Mucosa of stomach (tissue), 1 donor: ENCODE measurements at regions not wholly inside any gene's neighbourhood (a gene's known extent, or its start where the extent isn't known, plus 50 kb on each side); places are given as distances from the start of the nearest gene placed in this dataset.

Source experiments
- H3K27me3 ChIP-seq: one replicate; pipeline ENCODE4 v1.7.0; 2013; ENCODE audit warnings: mild to moderate bottlenecking, low read length; ENCODE audit not compliant: control insufficient read depth, insufficient read depth
- H3K36me3 ChIP-seq: one replicate; pipeline ENCODE4 v1.7.0; 2013; ENCODE audit warnings: low read length; ENCODE audit not compliant: control insufficient read depth, insufficient read depth
- H3K4me1 ChIP-seq: one replicate; pipeline ENCODE4 v1.7.0; 2013; ENCODE audit warnings: mild to moderate bottlenecking, low read length; ENCODE audit not compliant: control insufficient read depth, insufficient read depth
- H3K4me3 ChIP-seq: one replicate; pipeline ENCODE4 v1.7.0; 2013; ENCODE audit warnings: low read length
- H3K9ac ChIP-seq: one replicate; pipeline ENCODE4 v1.7.0; 2013; ENCODE audit warnings: mild to moderate bottlenecking, low read length, moderate library complexity
- H3K9me3 ChIP-seq: one replicate; pipeline ENCODE4 v1.7.0; 2013; ENCODE audit warnings: mild to moderate bottlenecking, low read length, moderate library complexity; ENCODE audit not compliant: control insufficient read depth
- donor health status: Pancreatic carcinoma.

DNA sequence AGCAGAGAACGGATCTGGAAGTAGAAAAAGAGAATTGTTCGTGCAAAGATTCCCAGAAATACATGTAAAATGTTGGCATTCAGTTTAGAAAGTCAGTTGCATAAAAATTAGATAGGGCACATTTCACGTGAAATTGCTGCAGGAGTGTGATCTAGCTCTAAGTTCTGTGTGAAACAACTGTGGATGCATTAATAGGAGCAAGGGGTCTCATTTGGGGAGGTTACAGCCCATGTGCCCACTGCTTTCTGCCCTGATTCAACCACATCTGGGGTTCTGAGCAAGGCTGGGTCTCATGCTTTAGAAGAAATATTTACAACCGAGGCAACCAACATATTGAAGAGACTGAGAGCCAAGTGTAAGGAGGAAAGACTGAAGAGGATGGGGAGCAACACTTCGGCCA, 639.0 kb downstream of the BCOR start:
- H3K4me1 ChIP-seq: peaks cover 4% of the 10 kb centered on the region
- H3K9ac ChIP-seq: no peak overlapping the region
- H3K4me3 ChIP-seq: no peak overlapping the region
- no peaks in the 10 kb centered on the region for H3K9me3 ChIP-seq
- no peaks in the 10 kb centered on the region for H3K36me3 ChIP-seq
- no peaks in the 10 kb centered on the region for H3K27me3 ChIP-seq

DNA sequence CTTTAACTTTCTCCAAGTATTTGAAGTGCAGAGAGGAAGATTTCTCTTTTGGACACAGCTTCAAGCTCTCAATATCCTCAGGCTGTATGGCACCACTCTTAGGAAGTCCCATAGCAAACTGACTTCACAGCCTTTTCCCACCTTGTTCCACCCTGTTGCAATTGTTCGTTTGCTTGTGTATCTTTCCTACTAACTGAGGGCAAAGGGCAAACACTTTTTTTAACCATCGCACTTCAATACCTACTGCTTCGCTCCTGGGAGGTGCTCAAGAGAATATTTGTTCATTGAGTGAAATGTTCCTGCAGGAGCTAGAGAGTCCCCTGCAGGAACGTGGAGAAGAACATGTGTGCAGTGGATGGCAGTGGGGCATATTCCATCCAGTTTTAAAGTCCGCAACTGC, 638.6 kb downstream of the BCOR start:
- Histone ChIP-seq H3K4me3 (no peak overlapping the region), H3K4me1 (peaks cover 4% of the 10 kb centered on the region), H3K9ac (no peak overlapping the region), H3K27me3 (no peaks in the 10 kb centered on the region), H3K9me3 (no peaks in the 10 kb centered on the region), H3K36me3 (no peaks in the 10 kb centered on the region)

DNA sequence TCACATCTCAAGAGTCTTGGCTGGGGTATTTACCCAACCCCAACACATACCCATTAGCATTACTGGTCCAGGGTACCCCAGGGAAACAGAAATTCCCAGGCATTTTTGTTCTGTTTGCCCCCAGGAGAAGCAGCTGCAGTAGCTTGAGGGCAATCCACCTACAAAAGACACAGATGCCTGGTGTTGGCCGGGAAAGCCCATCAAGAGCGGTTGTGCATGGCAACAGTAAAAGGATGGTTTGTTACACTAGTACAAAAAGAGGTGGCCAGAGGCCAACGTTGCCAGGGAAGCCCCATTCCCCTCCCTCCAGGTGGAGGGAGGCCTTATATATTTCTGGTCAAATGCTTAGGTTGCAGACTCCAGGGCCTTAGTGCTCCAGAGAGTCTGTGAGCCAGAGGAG, 637.8 kb downstream of the BCOR start:
- no peaks in the 10 kb centered on the region for H3K9me3 ChIP-seq
- no peak overlapping the region for H3K4me3 ChIP-seq
- H3K4me1 ChIP-seq: peaks cover 4% of the 10 kb centered on the region
- no peaks in the 10 kb centered on the region for H3K27me3 ChIP-seq
- no peaks in the 10 kb centered on the region for H3K36me3 ChIP-seq
- H3K9ac ChIP-seq: no peak overlapping the region

DNA sequence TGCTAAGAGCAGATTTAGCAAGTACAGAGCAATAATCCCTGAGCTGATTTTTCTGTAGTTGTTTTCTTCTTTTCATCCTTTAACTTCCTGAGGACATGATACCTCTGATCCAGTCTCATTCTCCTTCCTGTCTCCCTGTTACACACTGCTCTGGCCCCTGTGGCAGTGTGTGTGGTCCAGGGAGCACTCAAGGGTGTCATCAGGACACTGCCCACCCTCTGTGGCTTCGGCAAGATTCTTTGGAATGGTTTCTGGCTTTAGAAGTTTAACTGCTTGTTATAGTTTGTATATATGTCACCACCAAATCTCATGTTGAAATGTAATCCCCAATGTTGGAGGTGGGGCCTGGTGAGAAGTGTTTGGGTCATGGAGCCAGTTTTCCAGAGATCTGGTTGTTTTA, 637.3 kb downstream of the BCOR start:
- Histone ChIP-seq H3K4me1 (peaks cover 4% of the 10 kb centered on the region), H3K9me3 (no peaks in the 10 kb centered on the region), H3K4me3 (no peak overlapping the region), H3K36me3 (no peaks in the 10 kb centered on the region), H3K27me3 (no peaks in the 10 kb centered on the region), H3K9ac (no peak overlapping the region)

DNA sequence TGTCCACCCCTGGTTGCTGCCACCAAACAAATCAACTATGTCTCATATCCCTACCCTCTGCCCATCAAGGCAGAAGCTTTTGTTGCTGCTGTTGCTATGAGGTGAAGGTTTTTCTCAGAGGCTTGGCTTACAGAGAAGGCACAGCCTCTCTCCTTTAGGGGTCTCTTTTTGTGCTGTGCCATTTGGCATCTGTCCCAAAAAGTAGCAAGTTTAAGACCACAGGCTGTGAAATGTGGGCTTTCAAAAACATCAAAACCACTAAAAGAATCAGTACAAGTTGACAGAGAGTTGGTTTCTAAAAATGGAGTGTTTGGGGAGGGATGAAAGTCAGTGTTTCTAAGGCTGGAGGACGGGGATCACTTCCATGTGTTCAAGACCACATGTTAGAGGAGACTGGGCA, 634.9 kb downstream of the BCOR start:
- no peak overlapping the region for H3K4me3 ChIP-seq
- no peaks in the 10 kb centered on the region for H3K9me3 ChIP-seq
- no peaks in the 10 kb centered on the region for H3K36me3 ChIP-seq
- H3K9ac ChIP-seq: no peak overlapping the region
- H3K4me1 ChIP-seq: peaks cover 4% of the 10 kb centered on the region
- H3K27me3 ChIP-seq: no peaks in the 10 kb centered on the region

DNA sequence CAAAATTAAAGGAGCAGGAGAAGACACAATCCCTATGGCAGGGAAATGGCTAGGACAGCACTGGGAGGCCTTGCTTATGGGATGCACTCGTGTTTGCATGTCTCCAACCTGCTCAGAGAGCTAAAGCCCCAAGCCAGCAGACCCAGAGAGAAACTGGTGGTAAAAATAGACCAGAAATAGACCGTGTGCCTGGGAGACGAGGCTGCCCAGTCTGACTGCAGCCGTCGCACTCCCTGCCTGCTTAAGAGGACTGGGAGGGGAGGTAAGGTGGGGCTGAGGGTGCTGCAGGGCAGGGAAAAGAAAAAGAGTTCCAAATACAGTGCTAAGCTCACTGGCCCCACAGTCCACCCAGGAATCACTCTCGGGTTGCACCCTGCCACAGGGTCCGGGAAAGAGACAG, 633.5 kb downstream of the BCOR start:
- Histone ChIP-seq H3K4me3 (no peak overlapping the region), H3K9ac (no peak overlapping the region), H3K27me3 (no peaks in the 10 kb centered on the region), H3K9me3 (no peaks in the 10 kb centered on the region), H3K4me1 (no peaks in the 10 kb centered on the region), H3K36me3 (no peaks in the 10 kb centered on the region)

DNA sequence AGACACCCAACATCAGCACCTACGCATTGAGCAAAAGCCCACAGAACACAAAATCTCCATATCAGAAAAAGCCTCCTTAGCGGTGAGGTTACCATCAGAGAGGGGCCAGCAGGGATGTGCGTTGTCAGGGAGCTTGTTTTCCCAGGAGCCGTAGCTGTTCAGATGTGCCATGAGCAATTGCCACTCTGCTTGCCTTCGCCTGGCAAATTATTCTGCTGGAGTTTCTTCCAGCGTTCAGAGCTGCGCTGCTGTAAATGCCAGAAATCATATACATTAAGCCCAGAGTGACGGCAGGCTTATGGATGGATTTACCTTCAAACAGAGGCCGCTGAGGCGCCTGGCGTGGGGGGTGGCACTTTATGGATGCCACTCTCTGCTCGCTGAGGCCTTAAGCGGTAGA, 632.3 kb downstream of the BCOR start:
- H3K4me3 ChIP-seq: no peak overlapping the region
- H3K27me3 ChIP-seq: no peaks in the 10 kb centered on the region
- no peak overlapping the region for H3K9ac ChIP-seq
- H3K36me3 ChIP-seq: no peaks in the 10 kb centered on the region
- no peaks in the 10 kb centered on the region for H3K4me1 ChIP-seq
- no peaks in the 10 kb centered on the region for H3K9me3 ChIP-seq

DNA sequence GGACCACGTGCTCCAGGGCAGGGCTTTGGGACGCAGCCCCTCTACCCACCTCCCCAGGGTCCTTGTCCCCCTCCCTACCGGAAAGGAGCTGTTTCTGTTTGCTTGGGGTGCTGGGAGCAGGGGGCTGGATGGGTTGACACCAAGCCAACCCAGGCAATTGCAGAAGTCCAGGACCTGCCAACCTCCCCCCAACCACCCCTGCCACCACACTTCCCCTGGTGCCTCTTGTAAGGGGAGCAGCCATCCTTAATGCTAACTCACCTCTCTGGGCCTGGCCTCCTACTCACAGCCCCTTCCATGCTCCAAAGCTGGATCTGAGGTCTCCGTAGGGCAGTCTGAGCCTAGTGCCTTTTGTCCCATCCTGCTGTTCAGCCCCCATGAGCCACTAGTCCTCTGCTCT, 631.9 kb downstream of the BCOR start:
- Histone ChIP-seq H3K9me3 (no peaks in the 10 kb centered on the region), H3K9ac (no peak overlapping the region), H3K4me1 (no peaks in the 10 kb centered on the region), H3K27me3 (no peaks in the 10 kb centered on the region), H3K36me3 (no peaks in the 10 kb centered on the region), H3K4me3 (no peak overlapping the region)

DNA sequence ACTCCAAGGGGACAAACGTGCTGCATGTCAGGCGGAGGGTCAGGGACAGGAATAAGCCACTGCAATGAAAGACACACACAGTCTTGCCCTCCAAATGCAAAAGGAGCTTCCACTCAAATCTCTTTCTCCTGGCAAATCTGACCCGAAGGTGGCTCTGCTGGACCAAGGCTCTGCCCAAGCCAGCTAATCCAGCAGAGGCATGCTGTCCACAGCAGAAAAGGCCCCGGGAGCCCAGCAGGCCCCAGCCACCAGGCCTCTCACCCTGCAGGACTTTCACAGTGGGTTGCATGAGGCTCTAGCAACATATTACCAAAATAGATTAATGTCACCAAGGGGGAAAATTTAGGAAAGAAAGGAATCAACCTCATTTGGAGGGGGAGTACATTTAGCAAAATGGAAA, 628.6 kb downstream of the BCOR start:
- Histone ChIP-seq H3K9me3 (no peaks in the 10 kb centered on the region), H3K27me3 (no peaks in the 10 kb centered on the region), H3K9ac (no peak overlapping the region), H3K36me3 (no peaks in the 10 kb centered on the region), H3K4me3 (no peak overlapping the region), H3K4me1 (peaks cover 3% of the 10 kb centered on the region)

DNA sequence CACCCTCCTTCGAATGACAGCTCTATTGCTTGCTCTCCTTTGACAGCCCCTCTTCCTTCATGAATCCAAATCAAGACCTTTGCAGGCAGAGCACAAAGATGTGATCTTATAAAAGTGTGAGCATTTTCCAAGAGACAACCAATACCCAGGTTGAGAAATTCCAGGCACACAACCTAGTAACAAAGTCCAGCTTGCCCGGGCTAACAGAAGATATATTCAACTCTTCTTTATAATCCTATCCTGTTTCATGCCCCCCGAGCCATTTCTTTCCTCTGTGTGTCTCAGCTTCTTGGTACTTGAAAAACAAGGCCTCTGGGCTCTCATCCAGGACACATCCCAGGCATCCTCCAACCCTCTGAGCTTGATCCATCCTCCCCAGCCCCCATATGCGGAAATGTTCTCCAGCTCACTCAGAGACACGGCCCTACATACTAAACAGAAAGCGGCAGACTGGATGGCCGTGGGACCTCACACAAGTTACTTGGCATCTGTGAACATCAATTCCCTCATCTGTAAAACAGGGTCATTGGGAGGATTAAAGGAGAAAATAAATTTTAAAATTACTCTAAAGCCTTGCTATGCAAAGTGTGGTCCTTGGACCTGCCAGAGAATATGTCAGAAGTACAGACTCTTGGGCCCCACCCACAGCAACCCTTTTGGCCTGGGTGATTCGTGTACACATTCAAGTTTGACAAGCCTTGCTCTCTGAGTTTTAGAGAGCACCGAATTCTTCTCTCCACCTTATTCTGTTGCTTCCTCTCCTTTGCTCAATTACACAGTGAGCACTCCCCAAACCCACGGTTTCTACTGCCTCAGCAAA, 627.0 kb downstream of the BCOR start:
- Histone ChIP-seq H3K9ac (no peak overlapping the region), H3K27me3 (no peaks in the 10 kb centered on the region)

DNA sequence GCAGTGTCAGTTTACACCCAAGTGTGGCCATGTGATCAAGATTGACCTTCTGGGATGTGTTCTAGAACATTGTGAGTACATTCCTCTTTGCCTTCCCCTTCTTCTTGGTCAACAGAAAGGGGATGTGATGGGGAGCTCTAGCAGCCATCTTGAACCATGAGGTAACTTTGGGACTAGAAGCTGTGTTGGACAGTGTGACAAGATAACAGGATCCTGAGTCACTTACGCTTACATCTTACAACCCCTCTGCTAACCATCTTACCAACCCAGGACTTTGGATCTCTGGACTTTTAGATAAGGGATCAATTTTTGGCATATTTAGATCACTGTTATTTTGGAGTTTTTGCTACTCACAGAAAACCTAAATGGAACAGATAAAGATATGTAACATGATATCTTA, 625.6 kb downstream of the BCOR start:
- Histone ChIP-seq H3K9ac (no peak overlapping the region), H3K27me3 (no peaks in the 10 kb centered on the region), H3K4me3 (no peak overlapping the region)

More for the DNA sequence above, 627.0 kb downstream of the BCOR start:
- no peaks in the 10 kb centered on the region for H3K36me3 ChIP-seq
- no peaks in the 10 kb centered on the region for H3K9me3 ChIP-seq
- peaks cover 7% of the 10 kb centered on the region for H3K4me1 ChIP-seq
- no peak overlapping the region for H3K4me3 ChIP-seq

DNA sequence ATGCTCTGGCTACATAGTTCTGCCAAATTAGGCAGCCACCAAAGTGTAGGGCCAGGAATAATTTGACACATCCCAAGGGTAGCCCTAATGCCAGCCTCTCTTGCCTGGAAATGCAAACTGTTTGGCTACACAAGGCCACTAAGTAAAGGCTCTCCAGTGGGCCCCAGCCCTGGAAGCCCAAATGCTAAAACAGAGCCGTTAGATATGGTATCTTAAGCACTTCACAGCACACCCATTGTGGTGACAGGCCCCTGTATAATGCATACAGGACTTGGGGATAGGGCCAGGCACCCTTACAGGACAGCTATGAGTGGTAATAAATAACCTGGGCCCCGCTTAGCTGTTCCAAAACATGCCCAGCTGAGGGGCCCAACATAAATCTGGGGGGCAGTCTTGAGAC, 623.9 kb downstream of the BCOR start:
- Histone ChIP-seq H3K4me3 (no peak overlapping the region), H3K27me3 (no peaks in the 10 kb centered on the region), H3K9ac (no peak overlapping the region), H3K4me1 (peaks cover 34% of the 10 kb centered on the region), H3K9me3 (no peaks in the 10 kb centered on the region), H3K36me3 (no peaks in the 10 kb centered on the region)

More for the DNA sequence above, 625.6 kb downstream of the BCOR start:
- H3K9me3 ChIP-seq: no peaks in the 10 kb centered on the region
- H3K36me3 ChIP-seq: no peaks in the 10 kb centered on the region
- H3K4me1 ChIP-seq: peaks cover 20% of the 10 kb centered on the region

DNA sequence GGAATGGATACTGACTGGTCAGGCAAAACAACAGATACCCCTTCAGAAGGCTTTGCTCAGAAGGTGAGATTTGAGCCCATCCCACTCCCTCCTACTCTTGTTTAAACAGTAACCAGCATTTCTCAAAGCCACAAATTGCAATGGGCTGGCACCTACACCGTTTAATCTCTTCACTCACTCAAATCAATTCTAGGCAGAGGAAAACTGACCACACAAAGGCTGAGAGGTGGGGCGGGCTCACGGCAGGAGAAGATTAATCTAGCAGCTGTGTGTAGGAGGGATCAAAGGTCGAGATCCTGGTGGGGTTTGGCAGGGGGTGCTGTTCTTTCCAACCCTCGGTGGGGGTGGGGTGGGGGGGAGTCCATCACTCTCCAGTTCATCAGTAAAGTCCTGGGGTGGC, 622.4 kb downstream of the BCOR start:
- Histone ChIP-seq H3K36me3 (no peaks in the 10 kb centered on the region), H3K27me3 (no peaks in the 10 kb centered on the region), H3K4me3 (no peak overlapping the region), H3K9ac (no peak overlapping the region), H3K4me1 (peaks cover 34% of the 10 kb centered on the region), H3K9me3 (no peaks in the 10 kb centered on the region)
